ENCODE measurements at regions not wholly inside any gene's neighbourhood (a gene's known extent, or its start where the extent isn't known, plus 50 kb on each side); places are given as distances from the start of the nearest gene placed in this dataset.
"Not testable (repeated sequence)": the region's sequence is repeated elsewhere in the genome, so short reads cannot be mapped to it uniquely, and the experiment has no call there.

- Mint-ChIP-seq H3K27ac (no peak overlapping the region), H3K4me1 (no peaks in the 10 kb centered on the region), H3K9me3 (peaks cover 0 to 2% (median 0%) of the 10 kb centered on the region in 7 donors), H3K4me3 (no peak overlapping the region), H3K27me3 (peaks cover 4 to 11% (median 4%) of the 10 kb centered on the region in 3 donors), H3K36me3 (no peaks in the 10 kb centered on the region)
- DNase-seq (no peak), ATAC-seq (ENCODE audit: low read depth in 2 of 2) (no peak)
Measured at GRCh38 chr18:2154278-2154677, 417.0 kb downstream of the METTL4 start.

GRCh38 chr18:2164644-2165550 is 406.4 kb downstream of the METTL4 start:
- H3K27ac Mint-ChIP-seq, result peak overlapping the region in 1 of 6 donors; percentile 2
- peaks cover 0 to 5% (median 0%) of the 10 kb centered on the region in 7 donors for H3K9me3 Mint-ChIP-seq

GRCh38 chr18:2166876-2167275 is 404.4 kb downstream of the METTL4 start:
- H3K4me3 Mint-ChIP-seq; H3K27ac Mint-ChIP-seq; H3K27me3 Mint-ChIP-seq; H3K9me3 Mint-ChIP-seq; ATAC-seq (ENCODE audit: low read depth in 2 of 2); H3K36me3 Mint-ChIP-seq; DNase-seq; H3K4me1 Mint-ChIP-seq: not testable (repeated sequence)

More at GRCh38 chr18:2164644-2165550, 406.4 kb downstream of the METTL4 start:
- ATAC-seq (ENCODE audit: low read depth in 2 of 2), result no peak
- DNase-seq, result no peak
- Mint-ChIP-seq H3K27me3 (peaks cover 3 to 8% (median 5%) of the 10 kb centered on the region in 3 donors), H3K4me1 (no peaks in the 10 kb centered on the region), H3K36me3 (no peaks in the 10 kb centered on the region), H3K4me3 (no peak overlapping the region)

- Mint-ChIP-seq H3K9me3 (peaks cover 0 to 7% (median 0%) of the 10 kb centered on the region in 7 donors), H3K36me3 (no peaks in the 10 kb centered on the region), H3K27ac (no peak overlapping the region), H3K27me3 (peaks cover 2 to 5% (median 4%) of the 10 kb centered on the region in 3 donors), H3K4me3 (no peak overlapping the region), H3K4me1 (no peaks in the 10 kb centered on the region)
- ATAC-seq (ENCODE audit: low read depth in 2 of 2) (no peak), DNase-seq (no peak)
Measured at GRCh38 chr18:2168022-2168421, 403.3 kb downstream of the METTL4 start.

- DNase-seq (no peak), ATAC-seq (ENCODE audit: low read depth in 2 of 2) (no peak)
- peaks cover 0 to 9% (median 0%) of the 10 kb centered on the region in 7 donors for H3K9me3 Mint-ChIP-seq
- H3K27me3 Mint-ChIP-seq, result peaks cover 0 to 7% (median 5%) of the 10 kb centered on the region in 3 donors
- H3K4me3 Mint-ChIP-seq, result no peak overlapping the region
- no peaks in the 10 kb centered on the region for H3K36me3 Mint-ChIP-seq
- no peak overlapping the region for H3K27ac Mint-ChIP-seq
- H3K4me1 Mint-ChIP-seq, result no peaks in the 10 kb centered on the region
Measured at GRCh38 chr18:2169656-2170055, 401.6 kb downstream of the METTL4 start.

GRCh38 chr18:2171840-2172625 is 399.3 kb downstream of the METTL4 start:
- Mint-ChIP-seq H3K27ac (no peak overlapping the region), H3K4me3 (no peak overlapping the region), H3K36me3 (no peaks in the 10 kb centered on the region), H3K9me3 (peaks cover 0 to 9% (median 0%) of the 10 kb centered on the region in 7 donors), H3K4me1 (no peaks in the 10 kb centered on the region), H3K27me3 (peaks cover 0 to 7% (median 5%) of the 10 kb centered on the region in 3 donors)
- no peak for DNase-seq
- ATAC-seq (ENCODE audit: low read depth in 2 of 2), result no peak

GRCh38 chr18:2172881-2173280 is 398.4 kb downstream of the METTL4 start:
- peaks cover 0 to 9% (median 0%) of the 10 kb centered on the region in 7 donors for H3K9me3 Mint-ChIP-seq
- H3K4me3 Mint-ChIP-seq, result no peak overlapping the region
- no peak for ATAC-seq (ENCODE audit: low read depth in 2 of 2)
- no peak overlapping the region for H3K27ac Mint-ChIP-seq
- H3K36me3 Mint-ChIP-seq, result no peaks in the 10 kb centered on the region
- peaks cover 0 to 7% (median 5%) of the 10 kb centered on the region in 3 donors for H3K27me3 Mint-ChIP-seq
- no peak for DNase-seq
- H3K4me1 Mint-ChIP-seq, result no peaks in the 10 kb centered on the region

GRCh38 chr18:2173486-2173885 is 397.8 kb downstream of the METTL4 start:
- ATAC-seq (ENCODE audit: low read depth in 2 of 2) (no peak), DNase-seq (no peak)
- Mint-ChIP-seq H3K4me1 (no peaks in the 10 kb centered on the region), H3K27me3 (peaks cover 0 to 7% (median 5%) of the 10 kb centered on the region in 3 donors), H3K36me3 (no peaks in the 10 kb centered on the region), H3K9me3 (peaks cover 0 to 9% (median 0%) of the 10 kb centered on the region in 7 donors), H3K4me3 (no peak overlapping the region), H3K27ac (no peak overlapping the region)

GRCh38 chr18:2178036-2178435 is 393.3 kb downstream of the METTL4 start:
- ATAC-seq (ENCODE audit: low read depth in 2 of 2) (no peak), DNase-seq (no peak)
- Mint-ChIP-seq H3K36me3 (peaks cover 5 to 7% of the 10 kb centered on the region in 2 donors), H3K27me3 (peaks cover 0 to 6% (median 3%) of the 10 kb centered on the region in 3 donors), H3K4me1 (no peaks in the 10 kb centered on the region), H3K9me3 (peaks cover 0 to 10% (median 5%) of the 10 kb centered on the region in 7 donors), H3K4me3 (no peak overlapping the region), H3K27ac (peak overlapping the region in 1 of 6 donors; percentile 64)

GRCh38 chr18:2179498-2180183 is 391.7 kb downstream of the METTL4 start:
- peaks cover 4 to 6% (median 5%) of the 10 kb centered on the region in 3 donors for H3K27me3 Mint-ChIP-seq

GRCh38 chr18:2180586-2180985 is 390.7 kb downstream of the METTL4 start:
- no peak for DNase-seq
- Mint-ChIP-seq H3K9me3 (peaks cover 0 to 10% (median 5%) of the 10 kb centered on the region in 7 donors), H3K27ac (peak overlapping the region in 1 of 6 donors; percentile 49), H3K27me3 (peaks cover 4 to 6% (median 5%) of the 10 kb centered on the region in 3 donors), H3K4me1 (no peaks in the 10 kb centered on the region), H3K36me3 (peaks cover 5 to 7% of the 10 kb centered on the region in 2 donors), H3K4me3 (no peak overlapping the region)
- no peak for ATAC-seq (ENCODE audit: low read depth in 2 of 2)

More at GRCh38 chr18:2179498-2180183, 391.7 kb downstream of the METTL4 start:
- DNase-seq, result no peak
- no peaks in the 10 kb centered on the region for H3K4me1 Mint-ChIP-seq
- peaks cover 5 to 7% of the 10 kb centered on the region in 2 donors for H3K36me3 Mint-ChIP-seq
- no peak for ATAC-seq (ENCODE audit: low read depth in 2 of 2)
- peaks cover 0 to 10% (median 5%) of the 10 kb centered on the region in 7 donors for H3K9me3 Mint-ChIP-seq
- no peak overlapping the region for H3K4me3 Mint-ChIP-seq
- no peak overlapping the region for H3K27ac Mint-ChIP-seq

GRCh38 chr18:2183432-2183831 is 387.9 kb downstream of the METTL4 start:
- peaks cover 4 to 12% (median 5%) of the 10 kb centered on the region in 3 donors for H3K27me3 Mint-ChIP-seq
- DNase-seq, result no peak
- no peaks in the 10 kb centered on the region for H3K4me1 Mint-ChIP-seq
- peaks cover 0 to 10% (median 5%) of the 10 kb centered on the region in 7 donors for H3K9me3 Mint-ChIP-seq
- H3K27ac Mint-ChIP-seq, result no peak overlapping the region
- H3K4me3 Mint-ChIP-seq, result no peak overlapping the region
- peaks cover 5 to 7% of the 10 kb centered on the region in 2 donors for H3K36me3 Mint-ChIP-seq
- ATAC-seq (ENCODE audit: low read depth in 2 of 2), result no peak

GRCh38 chr18:2186967-2187366 is 384.3 kb downstream of the METTL4 start:
- Mint-ChIP-seq H3K4me1 (no peaks in the 10 kb centered on the region), H3K27me3 (peaks cover 5 to 12% (median 10%) of the 10 kb centered on the region in 3 donors), H3K36me3 (no peaks in the 10 kb centered on the region), H3K27ac (no peak overlapping the region), H3K4me3 (no peak overlapping the region), H3K9me3 (no peaks in the 10 kb centered on the region)
- no peak for ATAC-seq (ENCODE audit: low read depth in 2 of 2)
- DNase-seq, result no peak

Measured in naive B cell (primary cell).